DOHH2 (cell line): ENCODE measurements at regions not wholly inside any gene's neighbourhood (a gene's known extent, or its start where the extent isn't known, plus 50 kb on each side); places are given as distances from the start of the nearest gene placed in this dataset.

ENCODE experiments used
- EZH2phosphoT487 ChIP-seq: fragments of 200-600 bp; sonication (generic); IDR thresholded peaks from 2 replicates; pipeline ENCODE4 v1.6.1; 2017; ENCODE audit warnings: borderline replicate concordance, mild to moderate bottlenecking, antibody characterized with exemption, low read length, moderate library complexity, mixed read lengths
- TF ChIP-seq, protein P1 (sequence below): fragments of 200-600 bp; sonication (generic); IDR thresholded peaks from one replicate; pipeline ENCODE4 v1.5.1; 2014; ENCODE audit warnings: antibody characterized with exemption, mild to moderate bottlenecking, low read depth, low read length; ENCODE audit not compliant: poor library complexity, severe bottlenecking

DNA sequence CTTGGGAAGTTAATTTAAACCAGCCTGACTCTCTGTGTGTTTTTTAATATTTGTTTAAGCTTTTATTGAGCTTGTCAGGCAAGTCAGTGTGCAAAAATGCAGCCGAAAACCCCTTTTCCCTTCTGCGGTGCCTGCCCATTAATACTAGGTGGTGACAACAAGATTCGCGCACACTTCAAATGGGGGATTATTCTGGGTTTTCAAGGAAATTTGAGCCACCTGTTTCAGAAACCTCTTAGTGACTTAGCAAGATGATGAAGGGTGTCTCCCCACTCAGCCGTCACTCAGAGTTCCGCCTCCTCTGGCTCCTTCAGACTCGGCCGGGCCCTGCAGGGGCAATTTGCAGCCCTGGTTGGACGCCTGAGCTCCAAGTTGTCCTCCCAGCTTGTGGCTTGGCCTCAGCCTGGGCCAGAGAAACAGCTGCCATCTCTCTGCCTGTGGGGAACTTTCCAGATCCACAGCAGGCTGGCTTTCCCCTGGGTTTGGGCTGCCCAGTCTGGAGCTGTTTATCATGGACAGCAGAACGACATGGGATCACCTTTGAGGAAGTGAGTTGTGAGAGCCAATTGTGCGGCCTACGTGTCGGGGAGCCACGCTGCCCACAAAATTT lies 75.9 kb downstream of the SPRY4 start:
- TF ChIP-seq, protein P1, sequence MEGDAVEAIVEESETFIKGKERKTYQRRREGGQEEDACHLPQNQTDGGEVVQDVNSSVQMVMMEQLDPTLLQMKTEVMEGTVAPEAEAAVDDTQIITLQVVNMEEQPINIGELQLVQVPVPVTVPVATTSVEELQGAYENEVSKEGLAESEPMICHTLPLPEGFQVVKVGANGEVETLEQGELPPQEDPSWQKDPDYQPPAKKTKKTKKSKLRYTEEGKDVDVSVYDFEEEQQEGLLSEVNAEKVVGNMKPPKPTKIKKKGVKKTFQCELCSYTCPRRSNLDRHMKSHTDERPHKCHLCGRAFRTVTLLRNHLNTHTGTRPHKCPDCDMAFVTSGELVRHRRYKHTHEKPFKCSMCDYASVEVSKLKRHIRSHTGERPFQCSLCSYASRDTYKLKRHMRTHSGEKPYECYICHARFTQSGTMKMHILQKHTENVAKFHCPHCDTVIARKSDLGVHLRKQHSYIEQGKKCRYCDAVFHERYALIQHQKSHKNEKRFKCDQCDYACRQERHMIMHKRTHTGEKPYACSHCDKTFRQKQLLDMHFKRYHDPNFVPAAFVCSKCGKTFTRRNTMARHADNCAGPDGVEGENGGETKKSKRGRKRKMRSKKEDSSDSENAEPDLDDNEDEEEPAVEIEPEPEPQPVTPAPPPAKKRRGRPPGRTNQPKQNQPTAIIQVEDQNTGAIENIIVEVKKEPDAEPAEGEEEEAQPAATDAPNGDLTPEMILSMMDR: no peak
- no peak for TF ChIP-seq EZH2phosphoT487
